ENCODE measurements at regions not wholly inside any gene's neighbourhood (a gene's known extent, or its start where the extent isn't known, plus 50 kb on each side); places are given as distances from the start of the nearest gene placed in this dataset.

DNA sequence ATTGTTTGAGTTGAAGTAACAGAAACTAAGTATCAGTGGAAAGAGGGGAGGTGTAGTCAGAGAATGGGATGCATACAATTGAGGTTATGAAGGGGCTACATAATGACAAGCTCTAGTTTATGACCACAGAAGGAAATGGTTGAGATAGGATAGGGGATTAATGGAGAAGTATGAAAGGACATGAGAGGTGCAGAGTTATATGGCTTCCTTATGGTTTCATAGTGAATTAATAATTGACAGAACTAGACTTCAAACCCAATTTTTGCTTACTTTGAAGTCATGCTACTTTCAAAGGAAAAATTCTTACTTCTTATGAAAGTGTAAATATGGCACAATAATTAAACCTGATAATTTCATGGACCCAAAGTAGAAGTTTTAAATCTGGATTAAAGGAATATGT is 340.3 kb upstream of the LRRC4C start:
- TF ChIP-seq, protein P1, sequence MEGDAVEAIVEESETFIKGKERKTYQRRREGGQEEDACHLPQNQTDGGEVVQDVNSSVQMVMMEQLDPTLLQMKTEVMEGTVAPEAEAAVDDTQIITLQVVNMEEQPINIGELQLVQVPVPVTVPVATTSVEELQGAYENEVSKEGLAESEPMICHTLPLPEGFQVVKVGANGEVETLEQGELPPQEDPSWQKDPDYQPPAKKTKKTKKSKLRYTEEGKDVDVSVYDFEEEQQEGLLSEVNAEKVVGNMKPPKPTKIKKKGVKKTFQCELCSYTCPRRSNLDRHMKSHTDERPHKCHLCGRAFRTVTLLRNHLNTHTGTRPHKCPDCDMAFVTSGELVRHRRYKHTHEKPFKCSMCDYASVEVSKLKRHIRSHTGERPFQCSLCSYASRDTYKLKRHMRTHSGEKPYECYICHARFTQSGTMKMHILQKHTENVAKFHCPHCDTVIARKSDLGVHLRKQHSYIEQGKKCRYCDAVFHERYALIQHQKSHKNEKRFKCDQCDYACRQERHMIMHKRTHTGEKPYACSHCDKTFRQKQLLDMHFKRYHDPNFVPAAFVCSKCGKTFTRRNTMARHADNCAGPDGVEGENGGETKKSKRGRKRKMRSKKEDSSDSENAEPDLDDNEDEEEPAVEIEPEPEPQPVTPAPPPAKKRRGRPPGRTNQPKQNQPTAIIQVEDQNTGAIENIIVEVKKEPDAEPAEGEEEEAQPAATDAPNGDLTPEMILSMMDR (conservative IDR thresholded peaks at IDR 0.05; ENCODE audit: low read length) = no peak
- TF ChIP-seq EZH2phosphoT487 (IDR thresholded peaks at IDR 0.05; ENCODE audit: borderline replicate concordance, low read depth, low read length) = no peak

Data from OCI-LY7 (cell line).